HG02759 (cell line): ENCODE measurements at regions not wholly inside any gene's neighbourhood (a gene's known extent, or its start where the extent isn't known, plus 50 kb on each side); places are given as distances from the start of the nearest gene placed in this dataset.
"Not testable (repeated sequence)": the region's sequence is repeated elsewhere in the genome, so short reads cannot be mapped to it uniquely, and the experiment has no call there.

Experiments used
- ATAC-seq: cut with Tn5 transposase; IDR thresholded peaks from one replicate; pipeline ENCODE4 v1.9.1; 2021; ENCODE audit warnings: mild to moderate bottlenecking, moderate library complexity; ENCODE audit not compliant: unreplicated experiment

- peak; percentile 75 for ATAC-seq
These were observed 333.9 kb upstream of the CNR1 start for GRCh38 chr6:88499845-88500699.

GRCh38 chr6:88499436-88499835, 333.3 kb upstream of the CNR1 start:
- ATAC-seq = no peak

- not testable (repeated sequence) for ATAC-seq
These were observed 331.3 kb upstream of the CNR1 start for GRCh38 chr6:88497403-88497802.

- peak; percentile 69 for ATAC-seq
These were observed 328.4 kb upstream of the CNR1 start for GRCh38 chr6:88494401-88495140.

- peak; percentile 43 for ATAC-seq
These were observed 327.6 kb upstream of the CNR1 start for GRCh38 chr6:88493717-88494116.

- ATAC-seq = no peak
These were observed 326.7 kb upstream of the CNR1 start for GRCh38 chr6:88492824-88493223.

- ATAC-seq = no peak
These were observed 326.1 kb upstream of the CNR1 start for GRCh38 chr6:88492241-88492640.

- ATAC-seq = no peak
These were observed 325.2 kb upstream of the CNR1 start for GRCh38 chr6:88491266-88491880.

GRCh38 chr6:88490908-88491264, 324.7 kb upstream of the CNR1 start:
- ATAC-seq = no peak

- no peak for ATAC-seq
These were observed 324.2 kb upstream of the CNR1 start for GRCh38 chr6:88490195-88490907.

- ATAC-seq = no peak
These were observed 317.3 kb upstream of the CNR1 start for GRCh38 chr6:88483424-88483823.

- ATAC-seq = no peak
These were observed 316.3 kb upstream of the CNR1 start for GRCh38 chr6:88482465-88482864.

GRCh38 chr6:88481519-88481918, 315.4 kb upstream of the CNR1 start:
- no peak for ATAC-seq

- ATAC-seq = no peak
These were observed 314.7 kb upstream of the CNR1 start for GRCh38 chr6:88480816-88481215.

- ATAC-seq = no peak
These were observed 311.3 kb upstream of the CNR1 start for GRCh38 chr6:88477413-88477812.

GRCh38 chr6:88476388-88476787, 310.2 kb upstream of the CNR1 start:
- no peak for ATAC-seq

- no peak for ATAC-seq
These were observed 308.6 kb upstream of the CNR1 start for GRCh38 chr6:88474720-88475119.

- no peak for ATAC-seq
These were observed 307.4 kb upstream of the CNR1 start for GRCh38 chr6:88473589-88473988.

GRCh38 chr6:88472851-88473525, 306.8 kb upstream of the CNR1 start:
- no peak for ATAC-seq

- ATAC-seq = no peak
These were observed 293.5 kb upstream of the CNR1 start for GRCh38 chr6:88459643-88460042.

GRCh38 chr6:88459189-88459588, 293.0 kb upstream of the CNR1 start:
- no peak for ATAC-seq
